HG02642 (cell line): ENCODE measurements at regions not wholly inside any gene's neighbourhood (a gene's known extent, or its start where the extent isn't known, plus 50 kb on each side); places are given as distances from the start of the nearest gene placed in this dataset.

Experiments
- ATAC-seq: cut with Tn5 transposase; IDR thresholded peaks from one replicate; pipeline ENCODE4 v1.9.1; 2021; ENCODE audit warnings: mild to moderate bottlenecking; ENCODE audit not compliant: unreplicated experiment, poor library complexity

- ATAC-seq = no peak
These were observed 234.6 kb downstream of the ZEB2 start for GRCh38 chr2:144285324-144285723.

GRCh38 chr2:144281476-144281875, 238.4 kb downstream of the ZEB2 start:
- no peak for ATAC-seq

DNA sequence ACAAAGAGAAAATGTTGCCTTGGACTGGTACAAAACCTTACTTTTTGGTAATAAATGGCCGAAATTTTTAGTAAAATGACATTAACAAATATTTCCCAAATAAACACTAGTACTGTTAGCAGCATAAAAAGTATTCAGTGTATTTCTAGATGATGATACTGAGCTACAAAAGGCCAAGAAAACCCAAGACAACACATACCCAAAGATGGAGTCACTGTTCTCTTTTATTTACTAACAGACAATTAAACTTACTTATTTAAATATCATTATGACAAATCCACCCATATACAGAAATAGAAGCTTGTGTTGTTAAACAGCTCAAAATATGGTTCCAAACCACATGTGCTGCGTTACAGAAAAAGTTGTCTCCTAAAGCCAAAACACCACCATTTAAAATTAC, 239.9 kb downstream of the ZEB2 start:
- ATAC-seq = no peak

- no peak for ATAC-seq
These were observed 240.8 kb downstream of the ZEB2 start for GRCh38 chr2:144279165-144279564.

DNA sequence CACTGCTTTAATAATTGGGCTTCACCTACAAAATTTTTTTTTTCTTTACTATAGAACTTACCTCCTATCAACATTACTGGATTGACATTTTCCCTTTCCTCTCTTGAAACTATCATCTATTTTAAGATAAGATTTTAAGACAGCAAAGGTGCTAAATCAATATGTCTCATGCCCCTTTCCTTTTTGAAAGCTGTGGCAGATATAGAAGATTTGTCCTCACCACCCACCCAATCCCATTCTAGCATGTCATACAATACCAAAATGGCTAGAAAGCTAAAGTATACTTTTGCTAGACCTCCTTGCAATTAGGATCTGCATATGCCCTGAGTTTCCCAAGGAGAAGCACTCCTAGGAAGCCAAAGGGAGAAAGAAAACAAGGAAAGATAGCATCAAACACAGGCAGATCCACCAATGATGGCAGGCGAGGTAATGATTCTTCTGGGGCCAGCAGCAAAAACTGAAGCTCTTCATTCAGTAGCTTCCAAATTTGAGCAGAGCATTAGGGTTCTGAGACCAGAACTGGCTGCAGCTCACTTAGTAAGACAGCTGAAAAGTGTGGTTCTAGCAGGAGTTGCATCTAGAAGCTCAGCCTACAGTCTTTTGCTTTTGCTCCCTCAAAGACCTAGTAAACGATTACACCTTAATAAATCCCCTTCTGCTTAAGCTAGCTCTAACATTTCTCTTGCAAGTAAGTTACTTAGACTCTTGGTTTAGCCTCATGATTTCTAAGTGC, 242.1 kb downstream of the ZEB2 start:
- ATAC-seq = no peak

- ATAC-seq = no peak
These were observed 244.6 kb downstream of the ZEB2 start for GRCh38 chr2:144275340-144275739.

GRCh38 chr2:144274131-144274530, 245.8 kb downstream of the ZEB2 start:
- no peak for ATAC-seq

DNA sequence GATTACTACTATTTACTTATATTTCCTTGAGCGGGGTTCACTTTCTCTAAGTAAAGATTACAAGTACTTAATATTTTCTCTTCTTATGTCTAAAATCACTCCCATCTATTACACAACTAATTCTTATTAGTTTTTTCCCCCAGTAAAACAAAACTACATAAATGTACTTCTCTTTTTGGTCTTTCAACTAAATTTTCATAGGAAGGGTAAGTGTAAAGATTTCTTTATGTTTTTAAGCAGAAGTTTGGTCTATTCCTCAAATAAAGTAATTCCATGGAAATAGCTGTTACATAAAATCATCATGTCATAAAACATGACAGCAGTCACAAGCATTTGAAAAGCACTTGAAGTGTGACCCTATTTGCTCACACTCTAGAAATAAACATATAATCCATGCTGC, 249.0 kb downstream of the ZEB2 start:
- no peak for ATAC-seq

DNA sequence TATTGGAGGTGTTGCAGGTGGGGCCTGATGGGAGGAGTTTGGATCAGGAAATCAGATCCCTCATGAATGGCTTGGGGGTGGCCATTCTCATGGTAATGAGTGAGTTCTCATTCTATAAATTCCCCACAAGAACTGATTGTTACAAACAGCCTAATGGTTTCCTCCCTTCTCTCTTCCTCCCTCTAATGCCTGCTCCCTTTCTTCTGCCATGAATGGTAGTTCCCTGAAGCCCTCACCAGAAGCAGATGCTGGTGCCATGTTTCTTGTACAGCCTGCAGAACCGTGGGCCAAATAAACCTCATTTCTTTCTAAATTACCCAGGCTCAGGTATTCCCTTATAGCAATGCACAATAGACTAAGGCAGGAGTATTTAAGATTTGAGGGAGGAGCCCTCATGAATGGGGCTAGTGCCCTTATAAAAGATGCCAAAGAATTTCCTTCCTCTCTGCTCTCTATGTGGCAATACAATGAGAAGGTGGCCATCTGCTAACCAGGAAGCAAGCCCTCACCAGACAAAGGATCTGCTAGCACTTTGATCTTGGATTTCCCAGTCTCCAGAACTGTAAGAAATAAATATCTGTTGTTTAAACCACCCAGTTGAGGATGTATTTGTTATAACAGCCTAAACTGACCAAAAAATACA, 251.8 kb downstream of the ZEB2 start:
- ATAC-seq = no peak

GRCh38 chr2:144267239-144267638, 252.7 kb downstream of the ZEB2 start:
- ATAC-seq = peak; percentile 92

DNA sequence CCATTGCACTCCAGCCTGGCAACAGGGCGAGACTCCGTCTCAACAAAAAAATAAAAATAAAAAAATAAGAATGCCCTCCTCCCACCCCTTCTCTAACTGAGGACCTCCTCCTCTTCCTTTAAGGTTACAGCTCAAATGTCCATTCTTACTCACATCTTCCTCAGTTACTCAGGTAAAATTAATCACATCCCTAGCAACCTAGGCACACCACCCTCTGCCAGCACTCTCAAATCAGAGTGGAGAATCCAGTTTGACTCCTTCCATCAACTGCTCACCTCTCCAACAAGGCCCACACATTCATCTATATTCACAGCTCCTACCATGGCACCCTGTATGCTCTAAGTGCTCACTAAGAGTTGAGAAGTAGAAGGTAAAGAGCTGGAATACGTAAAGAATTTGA, 254.3 kb downstream of the ZEB2 start:
- no peak for ATAC-seq

DNA sequence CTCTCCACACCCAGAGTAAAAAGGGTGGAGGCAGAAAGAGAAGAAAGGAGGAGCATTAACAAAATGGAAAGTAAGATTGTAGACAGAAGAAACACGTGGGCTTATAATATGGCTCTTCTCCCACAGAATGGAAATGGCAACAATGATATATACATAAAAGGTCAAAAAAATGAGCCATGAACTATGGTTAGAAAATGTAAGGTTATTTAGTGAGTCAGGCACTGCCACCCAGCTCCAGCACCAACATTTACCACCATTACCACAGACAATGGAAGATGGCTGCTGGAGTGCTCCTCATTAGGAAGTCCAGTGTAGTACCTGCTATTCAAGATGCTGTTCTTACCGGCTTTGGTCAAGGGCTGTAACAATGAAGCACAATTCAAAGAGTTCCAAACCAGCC, 258.0 kb downstream of the ZEB2 start:
- no peak for ATAC-seq

DNA sequence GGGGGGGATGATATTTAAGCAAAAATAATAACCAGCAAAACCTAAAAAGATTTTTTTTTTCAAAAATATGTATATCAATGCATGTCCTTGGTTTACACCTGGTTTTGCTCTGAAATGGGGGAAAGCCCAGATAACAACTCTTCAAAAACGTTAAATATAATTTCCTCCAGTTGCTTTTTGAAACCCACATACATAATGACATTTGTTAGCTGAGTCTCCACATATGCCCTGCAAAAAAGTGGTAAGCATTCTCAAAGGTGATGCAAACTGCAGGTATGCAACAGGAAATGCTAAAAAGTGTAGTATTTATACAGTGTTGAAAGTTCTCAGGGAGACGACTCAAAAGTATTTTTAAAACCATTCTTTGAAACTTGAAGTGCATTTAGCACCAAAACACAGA, 258.6 kb downstream of the ZEB2 start:
- no peak for ATAC-seq

- no peak for ATAC-seq
These were observed 260.6 kb downstream of the ZEB2 start for GRCh38 chr2:144259332-144259731.

- ATAC-seq = no peak
These were observed 261.8 kb downstream of the ZEB2 start for GRCh38 chr2:144258154-144258553.

- no peak for ATAC-seq
These were observed 262.8 kb downstream of the ZEB2 start for GRCh38 chr2:144256996-144257707.

DNA sequence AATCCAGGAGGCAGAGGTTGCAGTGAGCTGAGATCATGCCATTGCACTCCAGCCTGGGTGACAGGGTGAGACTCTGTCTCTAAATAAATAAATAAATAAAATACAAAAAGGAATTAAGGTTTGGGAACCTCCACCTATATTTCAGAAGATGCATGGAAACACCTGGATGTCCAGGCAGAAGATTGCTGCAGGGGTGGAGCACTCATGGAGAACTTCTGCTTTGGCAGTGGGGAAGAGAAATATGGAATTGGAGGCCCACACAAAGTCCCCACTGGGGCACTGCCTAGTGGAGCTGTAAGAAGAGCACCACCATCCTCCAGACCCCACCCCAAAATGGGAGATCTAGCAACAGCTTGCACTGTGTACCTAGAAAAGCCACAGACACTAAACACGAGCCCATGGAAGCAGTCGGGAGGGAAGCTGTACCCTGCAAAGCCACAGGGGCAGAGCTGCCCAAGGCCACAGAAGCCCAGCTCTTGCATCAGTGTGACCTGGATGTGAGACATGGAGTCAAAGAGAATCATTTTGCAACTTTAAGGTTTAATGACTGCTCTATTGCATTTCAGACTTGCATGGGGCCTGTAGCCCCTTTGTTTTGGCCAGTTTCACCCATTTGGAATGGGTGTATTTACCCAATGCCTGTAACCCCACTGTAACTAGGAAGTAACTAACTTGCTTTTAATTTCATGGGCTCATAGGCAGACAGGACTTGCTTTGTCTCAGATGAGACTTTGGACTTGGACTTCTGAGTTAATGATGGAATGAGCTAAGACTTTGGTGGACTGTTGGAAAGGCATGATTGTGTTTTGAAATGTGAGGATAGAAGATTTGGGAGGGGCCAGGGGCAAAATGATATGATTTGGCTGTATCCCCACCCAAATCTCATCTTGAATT, 265.3 kb downstream of the ZEB2 start:
- no peak for ATAC-seq

GRCh38 chr2:144253743-144254142, 266.2 kb downstream of the ZEB2 start:
- no peak for ATAC-seq

DNA sequence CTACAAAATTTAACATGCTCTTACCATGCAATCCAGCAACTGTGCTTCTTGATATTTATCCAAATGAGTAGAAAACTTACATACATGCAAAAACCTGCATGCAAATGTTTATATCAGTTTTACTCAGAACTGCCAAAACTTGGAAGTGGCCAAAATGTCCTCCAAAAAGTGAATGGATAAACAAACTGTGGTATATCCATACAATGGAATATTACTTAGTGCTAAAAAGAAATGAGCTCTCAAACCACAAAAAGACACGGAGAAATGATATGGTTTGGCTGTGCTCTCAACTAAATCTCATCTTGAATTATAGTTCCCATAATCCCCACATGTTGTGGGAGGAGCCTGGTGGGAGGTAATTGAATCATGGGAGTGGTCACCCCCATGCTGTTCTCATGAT, 267.2 kb downstream of the ZEB2 start:
- ATAC-seq = no peak

DNA sequence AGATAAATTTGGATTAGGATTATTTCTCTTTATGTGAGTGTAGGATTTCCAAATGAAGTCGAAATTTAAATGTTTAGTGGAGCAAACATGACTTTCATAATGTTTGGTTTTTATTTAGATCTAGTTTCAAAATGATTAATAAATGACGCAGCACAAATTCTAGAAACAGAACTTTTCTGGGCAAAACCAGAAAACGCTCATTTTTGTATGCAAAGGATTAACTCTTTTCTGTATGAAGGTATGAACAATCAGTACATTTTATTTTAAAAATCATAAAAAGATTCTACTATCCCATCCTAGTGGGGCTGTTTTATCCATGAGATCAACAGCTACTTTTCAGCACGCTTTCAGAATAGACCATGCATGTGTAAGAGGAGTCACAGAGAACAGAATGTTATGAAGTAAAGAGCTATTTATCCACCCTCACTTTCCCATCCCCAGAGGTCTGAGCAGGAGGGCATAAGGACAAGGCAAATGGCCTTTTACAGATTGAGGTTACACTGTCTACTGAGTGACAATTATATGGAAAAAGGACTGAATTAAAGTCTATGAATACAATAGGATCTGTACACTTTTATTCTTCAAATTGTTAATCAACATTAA, 270.8 kb downstream of the ZEB2 start:
- no peak for ATAC-seq
